Stimulated activated CD4-positive, alpha-beta T cell treated with anti-CD3 and anti-CD28 coated beads, Interleukin-4, amount 100 ng/mL, for 48 hours (primary cell): ENCODE measurements at regions not wholly inside any gene's neighbourhood (a gene's known extent, or its start where the extent isn't known, plus 50 kb on each side); places are given as distances from the start of the nearest gene placed in this dataset.
"Not testable (repeated sequence)": the region's sequence is repeated elsewhere in the genome, so short reads cannot be mapped to it uniquely, and the experiment has no call there.

Experiments
- DNase-seq, 2 donors: peaks; one replicate each; pipeline ENCODE4 v3.0.0-alpha.2; 2020; ENCODE audit warnings: low read depth in 2 of 2

DNA sequence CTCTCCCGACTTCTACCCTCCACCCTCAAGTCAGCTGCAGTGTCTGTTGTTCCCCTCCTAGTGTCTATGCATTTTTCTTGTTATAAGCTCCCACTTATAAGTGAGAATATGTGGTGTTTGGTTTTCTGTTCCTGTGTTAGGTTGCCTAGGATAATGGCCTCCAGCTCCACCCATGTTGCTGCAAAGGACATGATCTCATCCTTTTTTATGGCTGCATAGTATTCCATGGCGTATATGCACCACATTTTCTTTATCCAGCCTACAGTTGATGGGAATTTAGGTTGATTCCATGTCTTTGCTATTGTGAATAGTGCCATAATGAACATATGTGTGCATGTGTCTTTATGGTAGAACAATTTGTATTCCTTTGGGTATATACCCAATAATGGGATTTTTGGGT lies 80.7 kb downstream of the SPTSSA start:
- DNase-seq, result not testable (repeated sequence)

DNA sequence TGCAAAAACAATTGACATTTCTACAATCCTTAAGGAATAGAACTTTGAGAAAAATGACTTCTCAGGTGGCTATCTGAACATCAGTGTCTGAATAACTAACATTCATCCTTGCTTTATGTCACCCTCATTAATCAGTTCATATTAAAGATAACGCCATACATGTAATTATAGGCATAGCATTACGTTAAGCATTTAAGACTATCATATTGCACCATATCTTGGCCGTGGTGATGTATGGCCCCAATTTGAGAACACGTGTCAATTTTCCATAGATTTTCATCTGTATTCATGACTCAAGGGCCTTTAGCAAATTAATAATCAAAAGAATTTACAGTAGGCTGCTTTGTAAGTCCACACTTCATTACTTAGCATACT lies 81.6 kb downstream of the SPTSSA start:
- no peak for DNase-seq

DNA sequence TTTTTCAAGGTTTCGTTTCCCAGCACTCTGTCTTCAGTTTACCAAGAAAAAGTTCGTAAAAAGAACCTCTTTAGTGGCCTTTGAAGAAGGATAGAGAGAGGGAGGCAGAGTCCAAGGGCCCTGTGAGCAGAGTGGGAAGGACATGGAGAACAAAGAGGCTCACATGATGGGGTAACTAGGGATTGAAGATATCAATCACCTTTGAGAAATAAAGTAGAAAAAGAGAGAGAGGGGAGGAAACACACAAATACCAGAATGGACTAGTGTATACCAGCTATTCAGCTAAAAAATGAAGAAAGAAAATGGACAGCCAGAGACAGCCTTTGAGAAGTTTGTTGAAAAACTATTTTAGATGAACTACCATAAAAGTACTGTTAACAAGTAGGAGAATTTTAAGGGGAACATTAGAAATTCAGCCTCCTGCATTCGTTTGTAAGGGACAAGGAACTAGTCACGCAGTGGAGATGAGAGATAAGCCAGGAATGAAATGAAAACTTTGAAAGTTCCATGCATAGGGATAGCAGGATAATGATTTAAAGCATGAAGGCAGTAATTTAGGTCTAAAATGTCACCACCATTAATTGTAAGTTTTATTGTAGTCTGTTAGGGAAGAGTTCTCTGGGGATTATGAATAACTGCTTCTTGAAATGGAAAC lies 82.1 kb downstream of the SPTSSA start:
- no peak for DNase-seq

DNA sequence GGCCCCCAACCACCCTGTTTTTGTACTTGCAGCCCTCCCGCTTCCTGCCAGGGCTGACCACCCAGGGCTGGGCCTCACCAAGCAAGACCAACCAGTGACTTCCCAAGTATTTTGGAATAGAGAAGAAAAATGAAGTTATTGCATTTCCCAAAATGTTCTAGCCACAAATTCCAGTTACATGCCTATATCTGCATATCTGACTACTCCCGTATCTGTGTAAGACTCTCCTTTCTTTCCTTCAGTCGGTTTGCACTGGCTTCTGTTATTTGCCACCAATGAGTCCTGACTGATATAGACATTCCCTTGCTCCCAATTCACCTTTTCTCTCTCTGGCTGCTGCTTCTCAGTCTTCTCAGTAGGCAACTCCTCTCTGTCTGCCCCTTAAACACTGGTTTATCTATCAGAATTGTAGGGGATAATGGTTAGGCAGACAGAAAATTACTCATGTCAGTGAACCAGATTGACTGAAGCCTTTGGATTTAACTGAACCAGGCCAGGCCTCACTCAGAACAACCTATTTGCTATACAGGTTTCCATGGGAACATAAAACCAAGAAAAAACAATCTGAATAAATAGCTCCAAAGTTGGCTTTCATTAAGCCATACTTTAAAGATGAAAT lies 85.3 kb downstream of the SPTSSA start:
- no peak for DNase-seq

DNA sequence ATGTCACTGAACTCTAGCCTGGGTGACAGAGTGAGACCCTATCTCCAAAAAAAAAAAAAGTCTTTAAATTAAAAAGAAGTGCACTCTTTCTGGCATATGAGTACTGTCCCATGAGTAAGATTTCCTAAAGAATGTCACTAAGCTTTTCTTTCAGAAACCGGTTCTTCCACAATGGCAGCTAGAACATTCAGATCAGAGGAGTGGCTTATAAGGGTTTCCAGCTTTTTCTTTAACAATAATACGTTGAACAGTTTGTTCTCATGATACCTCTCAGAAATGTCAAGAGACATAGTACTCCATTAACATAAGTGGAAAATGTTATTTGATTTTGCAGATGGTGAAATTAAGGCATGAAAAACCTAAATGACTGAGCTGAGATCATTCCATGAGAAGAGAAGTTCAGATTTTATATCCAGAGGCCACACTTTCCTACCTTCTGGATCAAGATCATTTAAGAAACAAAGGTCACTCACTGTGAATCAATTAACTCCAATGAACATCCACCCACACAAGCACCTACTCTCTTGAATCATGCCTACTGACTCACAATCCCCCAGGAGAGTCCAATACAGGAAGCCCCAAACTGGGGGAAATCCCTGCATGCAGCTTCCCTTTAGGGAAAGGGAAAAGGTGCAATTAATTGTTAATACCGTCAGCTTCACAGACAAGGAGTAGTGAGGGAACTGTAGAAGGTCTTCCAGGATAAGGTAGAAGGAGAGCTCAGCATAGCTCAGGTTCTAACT lies 86.9 kb downstream of the SPTSSA start:
- no peak for DNase-seq

DNA sequence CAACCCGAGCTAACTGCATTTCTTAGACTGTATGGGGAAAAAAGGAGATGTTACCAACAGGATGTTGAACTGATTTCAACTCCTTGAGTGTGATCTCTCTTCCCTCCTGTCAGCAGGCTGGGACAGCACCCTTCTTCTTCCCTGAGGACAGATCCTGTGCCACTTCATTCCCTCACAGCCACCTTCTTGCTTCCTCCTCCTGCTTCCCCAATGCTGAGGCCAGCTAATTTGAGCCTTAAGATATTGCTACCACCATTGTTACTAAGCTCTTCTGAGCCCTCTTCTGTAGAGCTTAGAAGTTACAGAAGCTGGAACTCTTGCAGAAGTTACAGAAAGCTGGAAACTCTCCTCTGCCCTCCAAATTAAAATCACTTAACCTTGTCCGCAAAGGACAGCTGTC lies 88.8 kb downstream of the SPTSSA start:
- DNase-seq, result no peak

DNA sequence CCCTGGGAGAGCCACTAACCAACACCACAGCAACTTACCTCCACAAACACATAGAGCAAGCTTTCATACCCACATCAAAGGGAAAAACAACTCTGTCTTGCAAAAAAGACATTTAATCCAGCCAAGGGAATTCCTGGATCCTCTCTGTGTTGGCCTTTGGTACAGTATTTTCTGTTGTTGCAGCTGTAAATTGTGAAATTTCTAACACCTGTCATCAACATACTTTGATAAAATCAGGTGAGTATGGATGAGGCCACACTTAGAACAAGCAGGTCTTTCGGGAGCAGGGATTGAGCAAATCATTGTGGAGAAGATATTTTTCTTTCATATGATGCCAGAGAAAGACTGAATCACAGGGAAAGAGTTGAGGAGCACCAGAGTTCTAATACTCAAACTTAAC lies 89.3 kb downstream of the SPTSSA start:
- no peak for DNase-seq

DNA sequence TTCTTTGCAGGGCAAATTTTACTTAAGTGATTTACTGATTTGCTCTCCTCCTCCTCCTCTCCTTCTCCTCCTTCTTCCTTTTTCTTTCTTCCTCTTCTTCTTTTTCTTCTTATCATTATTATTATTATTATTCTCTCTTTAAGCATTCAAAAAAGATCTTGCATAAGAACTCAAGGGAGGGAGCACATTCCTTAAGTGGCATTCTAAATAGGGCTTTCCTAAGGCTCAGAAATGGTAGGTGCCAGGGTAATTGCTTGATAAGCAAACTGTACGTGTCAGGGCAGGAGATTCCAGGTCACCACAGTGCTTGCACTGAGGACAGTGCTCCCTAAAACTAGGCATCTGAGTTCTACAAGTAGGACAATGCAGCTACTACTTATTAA lies 92.4 kb downstream of the SPTSSA start:
- no peak for DNase-seq

DNA sequence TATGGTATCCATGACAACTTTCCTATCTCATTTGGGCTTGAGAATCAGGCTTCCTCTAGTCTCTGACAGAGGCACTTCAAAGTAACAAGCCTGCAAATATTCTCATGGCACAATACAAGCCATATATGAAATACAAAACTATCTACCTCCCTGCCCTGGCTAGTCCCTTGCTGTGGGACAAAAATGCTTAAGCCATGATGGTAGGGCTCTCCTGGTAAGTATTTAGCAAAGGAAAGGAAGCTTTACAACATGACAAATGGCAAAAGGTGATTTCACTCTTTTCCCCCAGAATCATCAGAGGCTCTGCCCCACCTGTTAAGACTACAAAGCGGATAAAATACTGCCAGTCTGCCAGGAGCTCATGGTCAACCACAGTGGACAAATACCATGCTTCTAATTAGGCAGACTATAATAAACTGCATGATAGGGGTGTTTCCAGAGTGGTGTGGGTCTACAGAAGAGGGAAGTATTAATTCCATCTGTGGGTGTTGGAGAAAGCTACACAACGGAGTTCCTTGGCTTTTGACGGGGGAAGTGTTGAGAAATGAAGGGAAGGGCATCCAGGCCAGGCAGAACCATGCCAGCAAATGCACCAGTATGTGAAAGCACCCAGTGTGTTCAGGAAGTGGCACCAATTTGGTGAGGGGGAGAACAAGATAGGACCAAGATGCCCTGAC lies 92.9 kb downstream of the SPTSSA start:
- no peak for DNase-seq

DNA sequence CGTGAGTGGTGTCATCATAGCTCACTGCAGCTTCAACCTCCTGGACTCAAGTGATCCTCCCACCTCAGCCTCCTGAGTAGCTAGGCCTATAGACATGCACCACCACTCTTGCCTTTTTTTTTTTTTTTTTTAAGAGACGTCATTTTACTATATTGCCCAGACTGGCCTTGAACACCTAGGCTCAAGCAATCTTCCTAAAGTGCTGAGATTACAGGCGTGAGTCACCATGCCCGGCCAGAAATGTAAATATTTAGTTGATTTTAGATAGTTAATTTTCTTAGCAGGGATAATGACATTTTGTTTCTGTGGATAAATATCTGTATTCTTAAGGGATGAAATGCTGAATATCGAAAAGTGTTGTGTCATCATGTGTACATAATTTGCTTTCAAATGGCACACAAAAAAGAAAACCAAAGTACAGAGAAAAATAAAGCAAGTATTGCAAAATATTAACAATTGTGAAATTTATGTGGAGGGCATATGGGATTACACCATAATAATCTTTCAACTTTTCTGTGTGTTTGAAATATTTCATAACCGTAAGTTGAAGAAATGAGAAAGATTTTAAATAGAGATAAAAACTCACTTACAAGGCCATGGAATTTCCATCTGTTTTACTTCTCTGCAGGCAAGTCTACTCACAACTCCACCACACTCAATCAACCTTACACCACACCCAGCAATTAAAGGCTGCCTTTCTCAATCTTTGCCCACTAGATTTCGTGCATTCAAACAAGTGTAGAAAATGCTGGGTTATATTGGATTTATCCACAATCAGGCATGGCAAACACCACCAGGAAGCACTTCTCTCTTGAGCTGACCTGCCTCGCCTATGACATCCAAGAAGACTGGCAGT lies 93.7 kb downstream of the SPTSSA start:
- DNase-seq, result no peak

DNA sequence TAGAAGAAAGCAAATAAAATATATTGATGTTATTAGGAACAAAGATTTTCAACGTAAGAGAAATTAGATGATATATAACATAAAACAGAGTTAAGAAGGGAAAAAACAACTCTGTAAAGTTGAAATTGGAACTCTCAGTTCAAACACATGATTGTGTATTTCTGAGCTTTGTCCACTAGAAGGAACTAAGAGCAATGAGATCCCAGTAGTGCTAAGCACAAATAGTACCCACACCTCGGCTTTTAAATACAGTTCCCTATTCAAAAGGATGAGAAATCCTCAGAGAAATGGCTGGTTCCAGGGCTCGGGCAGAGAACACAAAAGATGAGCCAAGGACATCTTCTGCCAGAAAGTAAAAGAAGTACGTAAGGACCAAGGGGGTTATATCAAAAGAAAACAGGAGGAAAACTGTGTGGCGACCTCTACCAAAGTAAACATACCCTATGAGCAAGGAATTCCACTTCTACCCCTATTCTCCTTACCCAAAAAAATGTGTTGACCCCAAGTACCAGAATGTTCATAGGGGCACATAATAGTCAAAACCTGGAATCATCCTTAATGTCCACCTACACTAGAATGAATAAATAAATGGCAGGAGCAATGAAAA lies 96.6 kb downstream of the SPTSSA start:
- no peak for DNase-seq

DNA sequence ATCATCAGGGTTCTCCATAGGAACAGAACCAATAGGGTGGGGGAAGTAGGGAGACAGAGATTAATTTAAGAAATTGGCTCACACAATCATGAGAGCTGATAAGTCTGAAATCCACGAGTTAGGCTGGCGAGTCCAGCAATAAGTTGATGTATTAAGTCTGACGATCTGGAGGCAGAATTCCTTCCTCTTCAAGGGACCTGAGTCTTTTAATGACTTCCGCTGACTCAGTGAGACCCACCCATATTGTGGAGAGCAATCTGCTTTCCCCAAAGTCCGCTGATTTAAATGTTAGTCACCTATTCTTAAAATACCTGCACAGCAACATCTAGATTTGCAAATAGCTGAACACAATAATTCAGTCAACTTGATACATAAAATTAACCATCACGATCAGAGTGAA lies 97.8 kb downstream of the SPTSSA start:
- DNase-seq, result no peak

DNA sequence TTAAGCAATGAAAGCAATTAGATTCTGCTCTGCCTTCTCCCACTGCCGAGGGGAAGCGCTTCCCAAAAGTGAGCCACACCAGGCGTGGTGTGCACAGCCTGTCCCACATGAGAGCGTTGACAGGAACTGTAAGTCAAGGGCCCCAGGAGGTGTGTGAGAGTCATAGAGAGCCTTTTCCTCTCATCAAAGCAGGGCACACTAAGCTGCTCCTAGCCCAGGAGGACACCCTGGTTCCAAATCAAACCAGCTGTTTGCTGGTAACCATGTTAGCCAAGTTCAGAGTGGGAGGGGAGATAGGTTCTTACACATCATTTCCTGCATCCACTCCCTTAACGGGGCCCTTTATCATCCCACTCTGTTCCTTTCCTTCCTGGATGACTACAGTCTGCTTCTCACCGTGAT lies 98.3 kb downstream of the SPTSSA start:
- no peak for DNase-seq

DNA sequence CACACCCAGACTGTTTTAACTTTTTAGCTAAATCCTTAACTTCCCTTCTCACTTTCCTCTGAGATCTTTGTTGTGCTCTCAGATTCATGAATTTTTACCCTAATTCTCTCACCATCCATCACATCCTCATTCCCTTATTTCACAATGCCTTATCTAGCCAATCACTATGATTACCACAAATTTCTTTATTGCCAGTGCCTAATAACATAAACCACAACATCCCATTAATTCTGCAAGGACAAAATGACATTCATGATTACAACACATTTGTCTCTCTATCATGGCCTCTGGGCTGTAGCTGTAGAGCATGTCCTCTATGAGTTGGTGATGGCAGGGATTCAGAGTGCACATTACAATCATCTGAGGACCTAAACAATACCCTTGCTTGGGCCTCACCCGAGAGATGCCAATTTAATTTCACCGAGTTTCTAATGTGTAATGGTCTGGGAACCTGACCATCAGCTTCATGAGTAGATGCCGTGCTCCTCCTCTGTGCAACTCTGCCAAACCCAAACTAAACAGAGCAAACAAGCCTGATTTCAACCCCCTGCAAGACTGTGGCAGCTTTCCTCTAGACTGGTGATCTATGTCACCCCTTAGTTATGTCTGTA lies 99.3 kb downstream of the SPTSSA start:
- DNase-seq, result no peak

DNA sequence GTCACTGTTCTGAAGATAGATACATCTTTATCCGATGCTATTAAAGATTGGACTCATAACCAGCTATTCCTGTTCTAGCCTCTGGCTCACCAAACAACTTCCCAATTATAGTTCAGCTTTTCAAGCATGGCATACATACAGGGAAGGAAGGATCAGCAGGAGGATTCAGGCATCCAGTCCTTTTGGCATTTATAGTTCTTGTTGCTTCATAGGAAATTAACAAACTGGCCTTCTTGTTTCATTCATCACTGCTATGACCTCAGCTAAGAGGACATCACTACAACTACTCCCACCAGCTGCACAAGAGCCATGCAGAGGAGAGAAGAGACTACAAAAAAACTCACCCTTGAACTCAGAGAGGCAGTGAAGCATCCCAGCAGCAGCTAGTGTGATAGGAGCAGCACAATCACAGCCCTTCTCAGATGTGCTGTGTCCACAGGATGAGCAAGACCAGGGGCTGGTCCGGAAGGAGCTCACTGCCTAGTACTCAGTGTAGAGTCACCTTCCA lies 100.5 kb downstream of the SPTSSA start:
- DNase-seq, result no peak

DNA sequence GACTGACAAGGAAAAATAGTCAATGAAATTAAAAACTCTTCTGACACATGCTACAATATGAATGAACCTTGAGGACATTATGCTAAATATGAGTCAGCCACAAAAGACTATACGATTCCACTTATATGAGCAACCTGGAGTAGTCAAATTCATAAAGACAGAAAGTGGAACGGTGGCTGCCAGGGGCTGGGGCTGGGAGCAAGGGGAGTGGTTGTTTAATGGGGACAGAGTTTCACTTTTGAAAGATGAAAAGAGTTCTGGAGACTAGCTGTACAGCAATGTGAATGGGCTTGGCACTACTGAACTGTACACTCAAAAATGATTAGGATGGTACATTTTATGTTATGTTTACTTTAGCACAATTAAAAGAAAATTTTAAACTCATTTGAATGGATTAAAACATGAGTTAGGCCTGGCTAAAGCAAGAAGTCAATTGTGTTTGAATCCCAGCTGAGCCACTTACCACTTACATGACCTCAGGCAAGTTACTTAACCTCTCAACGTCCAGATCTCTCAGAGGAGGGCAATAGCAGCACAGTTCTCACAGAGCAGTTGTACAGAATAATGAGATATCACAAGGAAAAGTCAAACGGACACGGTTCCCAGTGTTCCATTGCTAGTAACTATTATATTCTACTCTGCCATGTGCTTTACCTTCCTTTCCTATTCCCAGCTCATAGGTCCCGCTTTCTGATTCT lies 102.5 kb downstream of the SPTSSA start:
- no peak for DNase-seq

DNA sequence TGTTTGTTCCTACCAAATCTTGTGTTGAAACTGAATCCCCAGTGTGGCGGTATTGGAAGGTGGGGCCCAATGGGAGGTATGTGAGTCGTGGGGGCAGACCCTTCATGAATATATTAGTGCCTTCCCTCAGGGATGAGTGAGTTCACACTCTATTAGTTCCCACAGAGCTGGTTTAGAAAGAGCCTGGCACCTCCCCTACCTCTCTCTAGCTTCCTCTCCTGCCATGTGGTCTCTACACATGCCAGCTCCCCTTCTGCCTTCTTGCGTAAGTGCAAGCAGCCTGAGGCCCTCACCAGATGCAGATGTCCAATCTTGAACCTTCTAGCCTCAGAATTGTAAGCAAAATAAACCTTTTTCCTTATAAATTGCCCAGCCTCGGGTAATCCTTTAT lies 105.8 kb downstream of the SPTSSA start:
- no peak for DNase-seq

DNA sequence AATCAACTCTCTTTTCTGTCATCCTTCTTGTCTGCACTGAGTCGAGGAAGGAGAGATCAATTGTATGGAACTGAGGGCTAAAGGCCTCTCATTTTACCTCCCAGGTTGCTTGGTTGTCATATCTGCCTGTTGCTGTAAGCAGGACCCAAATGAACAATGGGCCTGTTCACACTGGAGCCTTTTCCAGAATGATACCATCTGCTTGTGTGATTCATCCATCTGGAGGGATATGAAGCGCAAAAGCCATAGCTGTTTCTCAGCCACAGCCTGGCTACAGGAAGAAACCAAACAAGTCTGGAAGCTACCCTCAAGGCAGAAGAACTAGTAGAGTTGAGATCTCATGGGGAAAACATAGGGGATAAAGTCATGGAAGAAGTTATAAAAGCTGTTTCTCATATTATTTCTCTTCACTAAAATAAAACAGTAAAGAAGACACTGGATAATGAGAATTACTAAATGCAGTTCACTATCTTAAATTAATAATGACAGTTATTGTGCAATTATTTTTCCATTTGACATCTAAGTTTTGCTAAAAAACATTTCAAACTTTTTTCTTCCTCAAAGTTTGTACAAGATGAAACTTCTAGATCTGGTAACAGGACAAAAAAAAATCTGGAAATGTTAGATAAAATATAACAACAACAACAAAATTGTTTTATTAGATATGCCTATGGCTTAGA lies 106.3 kb downstream of the SPTSSA start:
- no peak for DNase-seq

DNA sequence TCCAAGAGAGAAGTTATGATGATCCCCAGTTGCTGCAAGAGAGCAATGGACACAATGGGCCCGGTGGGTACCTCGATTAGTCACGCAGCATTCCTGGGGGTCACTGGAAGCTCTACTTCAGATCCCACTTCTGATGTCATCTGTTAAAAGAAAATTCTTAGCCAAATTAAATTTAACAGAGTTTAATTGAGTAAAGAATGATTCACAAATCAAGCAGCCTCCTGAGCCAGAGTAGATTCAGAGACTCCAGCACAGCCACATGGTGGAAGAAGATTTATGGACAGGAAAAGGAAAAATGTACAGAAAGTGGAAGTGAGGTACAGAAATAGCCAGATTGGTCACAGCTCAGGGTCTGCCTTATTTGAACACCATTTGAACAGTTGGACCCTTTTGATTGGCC lies 107.5 kb downstream of the SPTSSA start:
- no peak for DNase-seq

DNA sequence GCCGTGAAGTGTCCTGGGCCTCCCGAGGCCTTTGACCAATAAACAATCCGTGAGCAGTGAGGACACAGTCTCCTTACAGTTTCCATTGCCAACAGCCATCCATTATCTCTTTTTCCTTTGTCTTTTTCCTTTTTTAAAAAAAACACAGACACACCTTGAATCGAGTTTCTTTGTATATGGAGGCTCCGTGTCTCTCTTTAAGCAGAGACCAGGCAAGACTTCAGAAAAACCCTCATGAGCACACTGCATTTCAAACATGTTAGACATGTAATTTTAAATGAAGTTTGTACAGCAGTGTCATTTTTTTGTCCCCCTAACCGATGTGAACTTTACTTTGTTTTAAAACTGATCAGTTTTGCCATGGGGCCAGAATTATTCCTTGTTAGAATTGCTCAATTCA lies 111.1 kb downstream of the SPTSSA start:
- DNase-seq, result no peak
